Gastroesophageal sphincter (tissue), 3 donors: ENCODE measurements at regions not wholly inside any gene's neighbourhood (a gene's known extent, or its start where the extent isn't known, plus 50 kb on each side); places are given as distances from the start of the nearest gene placed in this dataset.

Experiments
- CTCF ChIP-seq, 4 experiments: fragments of 200-600 bp in 2 of 4; fragments of 450-650 bp in 2 of 4; sonication (generic) in 1 of 4; IDR thresholded peaks; one replicate each; pipeline ENCODE4 v1.5.1; 2017 to 2019; ENCODE audit warnings: antibody characterized with exemption in 4 of 4, mild to moderate bottlenecking in 2 of 4, moderate library complexity in 2 of 4
- POLR2A ChIP-seq, 2 donors: fragments of 450-650 bp; IDR thresholded peaks; one replicate each; pipeline ENCODE4 v1.6.1; 2017; ENCODE audit warnings: antibody characterized with exemption in 2 of 2, mild to moderate bottlenecking in 2 of 2, moderate library complexity in 1 of 2

GRCh38 chr4:41460641-41461040, 77.3 kb upstream of the LIMCH1 start:
- TF ChIP-seq CTCF (IDR thresholded peaks at IDR 0.05) (no peak), POLR2A (IDR thresholded peaks at IDR 0.05) (no peak)
